GM06990 (cell line): ENCODE measurements at regions not wholly inside any gene's neighbourhood (a gene's known extent, or its start where the extent isn't known, plus 50 kb on each side); places are given as distances from the start of the nearest gene placed in this dataset.

Source experiments
- DNase-seq: peaks from one replicate; pipeline ENCODE4 v3.0.0-alpha.2; 2011; ENCODE audit not compliant: insufficient read length; ENCODE audit errors: extremely low read depth
- H3K27me3 ChIP-seq: replicated peaks from 2 replicates; pipeline ENCODE4 v1.6.0; 2011; ENCODE audit warnings: low read length; ENCODE audit not compliant: control insufficient read depth, insufficient read depth
- H3K36me3 ChIP-seq: 2 replicates; pipeline ENCODE4 v1.5.1; 2011; ENCODE audit warnings: low read length; ENCODE audit not compliant: control insufficient read depth, insufficient read depth
- H3K4me3 ChIP-seq: replicated peaks from 2 replicates; pipeline ENCODE4 v1.5.1; 2011; ENCODE audit warnings: low read depth, mild to moderate bottlenecking, control low read depth, low read length
- TF ChIP-seq, protein P1 (sequence below): IDR thresholded peaks from 2 replicates; pipeline ENCODE4 v1.5.1; 2011; ENCODE audit warnings: low read length, control low read depth, mild to moderate bottlenecking, inconsistent platforms; ENCODE audit not compliant: insufficient read depth, poor library complexity, severe bottlenecking

DNA sequence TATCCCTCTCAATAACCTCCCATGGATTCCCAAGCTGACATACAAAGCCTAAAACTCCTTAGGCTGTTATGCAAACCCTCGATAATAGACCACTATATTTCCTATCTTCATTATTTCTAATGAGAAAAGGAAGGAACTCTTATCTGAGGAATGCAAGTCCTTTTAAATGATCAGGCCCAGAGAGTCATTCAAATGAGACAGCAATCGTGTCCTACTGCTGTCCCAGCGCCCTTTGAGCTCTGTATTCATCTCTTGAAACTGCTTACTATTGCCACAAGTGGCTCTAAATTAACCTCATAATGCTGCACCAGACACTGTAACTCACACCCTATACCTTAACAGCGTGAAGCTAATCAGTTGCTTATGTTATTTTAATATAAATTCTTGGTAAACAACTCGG is 182.1 kb upstream of the NAMPT start:
- no peak for DNase-seq
- TF ChIP-seq, protein P1, sequence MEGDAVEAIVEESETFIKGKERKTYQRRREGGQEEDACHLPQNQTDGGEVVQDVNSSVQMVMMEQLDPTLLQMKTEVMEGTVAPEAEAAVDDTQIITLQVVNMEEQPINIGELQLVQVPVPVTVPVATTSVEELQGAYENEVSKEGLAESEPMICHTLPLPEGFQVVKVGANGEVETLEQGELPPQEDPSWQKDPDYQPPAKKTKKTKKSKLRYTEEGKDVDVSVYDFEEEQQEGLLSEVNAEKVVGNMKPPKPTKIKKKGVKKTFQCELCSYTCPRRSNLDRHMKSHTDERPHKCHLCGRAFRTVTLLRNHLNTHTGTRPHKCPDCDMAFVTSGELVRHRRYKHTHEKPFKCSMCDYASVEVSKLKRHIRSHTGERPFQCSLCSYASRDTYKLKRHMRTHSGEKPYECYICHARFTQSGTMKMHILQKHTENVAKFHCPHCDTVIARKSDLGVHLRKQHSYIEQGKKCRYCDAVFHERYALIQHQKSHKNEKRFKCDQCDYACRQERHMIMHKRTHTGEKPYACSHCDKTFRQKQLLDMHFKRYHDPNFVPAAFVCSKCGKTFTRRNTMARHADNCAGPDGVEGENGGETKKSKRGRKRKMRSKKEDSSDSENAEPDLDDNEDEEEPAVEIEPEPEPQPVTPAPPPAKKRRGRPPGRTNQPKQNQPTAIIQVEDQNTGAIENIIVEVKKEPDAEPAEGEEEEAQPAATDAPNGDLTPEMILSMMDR = no peak
- no peaks in the 10 kb centered on the region for H3K36me3 ChIP-seq

DNA sequence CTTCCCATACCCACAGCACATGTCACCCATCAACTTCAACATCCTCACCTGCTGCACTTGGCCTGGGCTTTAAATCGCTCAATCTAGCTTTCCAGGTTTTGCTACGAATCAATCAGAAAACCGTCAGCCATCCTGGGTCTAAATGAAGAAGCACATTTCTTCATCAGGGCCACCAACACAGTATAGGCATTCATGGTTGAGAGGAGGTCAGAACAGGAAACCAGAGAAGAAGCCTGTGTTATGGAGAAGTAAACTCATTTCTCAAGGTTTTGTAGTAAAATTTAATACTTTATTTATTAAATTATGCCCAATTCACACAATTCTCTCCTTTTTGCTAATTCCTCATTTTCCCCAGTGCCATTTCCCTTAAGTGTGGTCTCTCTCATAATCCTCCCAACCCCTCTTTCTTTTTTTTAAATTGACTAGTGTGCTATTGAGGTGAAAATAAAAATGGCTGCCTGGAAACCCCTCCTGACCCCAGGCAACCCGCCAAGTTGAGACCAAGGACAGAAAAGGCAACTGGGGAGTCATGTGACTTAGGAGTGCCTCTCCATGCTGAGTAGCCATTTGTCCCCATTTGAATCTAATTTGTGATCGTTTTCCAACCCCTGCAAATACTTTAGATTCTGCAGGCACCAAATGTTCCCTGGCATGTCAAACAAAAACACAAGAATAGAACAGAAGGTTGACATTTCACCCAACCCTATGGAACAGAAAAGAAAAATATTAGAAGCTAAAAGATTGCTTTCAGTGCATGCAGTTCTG is 181.1 kb upstream of the NAMPT start:
- Histone ChIP-seq H3K36me3 (no peaks in the 10 kb centered on the region), H3K4me3 (no peak overlapping the region), H3K27me3 (no peaks in the 10 kb centered on the region)
- TF ChIP-seq, protein P1 = no peak
- no peak for DNase-seq

More for the DNA sequence above, 182.1 kb upstream of the NAMPT start:
- H3K4me3 ChIP-seq = no peak overlapping the region
- no peaks in the 10 kb centered on the region for H3K27me3 ChIP-seq

DNA sequence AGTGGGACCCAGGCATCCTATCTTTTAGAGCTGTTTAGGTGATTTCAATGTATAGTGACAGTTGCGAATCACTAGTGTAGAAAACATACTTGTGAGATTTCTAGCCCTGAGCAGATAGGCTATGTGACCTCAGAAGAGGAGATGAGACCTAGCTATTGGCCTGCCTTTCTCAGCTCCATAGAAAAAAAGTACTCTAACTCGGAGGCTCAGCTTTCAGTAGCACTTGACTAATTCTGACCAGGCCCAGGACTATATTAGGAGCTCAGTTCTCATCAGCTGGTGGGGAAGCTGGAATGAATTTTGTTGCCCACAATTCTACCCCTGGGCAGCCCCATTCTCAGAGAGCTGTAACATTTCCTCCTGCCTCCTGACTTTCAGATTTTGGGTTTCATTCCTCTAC is 179.9 kb upstream of the NAMPT start:
- TF ChIP-seq, protein P1 = no peak
- DNase-seq = no peak

DNA sequence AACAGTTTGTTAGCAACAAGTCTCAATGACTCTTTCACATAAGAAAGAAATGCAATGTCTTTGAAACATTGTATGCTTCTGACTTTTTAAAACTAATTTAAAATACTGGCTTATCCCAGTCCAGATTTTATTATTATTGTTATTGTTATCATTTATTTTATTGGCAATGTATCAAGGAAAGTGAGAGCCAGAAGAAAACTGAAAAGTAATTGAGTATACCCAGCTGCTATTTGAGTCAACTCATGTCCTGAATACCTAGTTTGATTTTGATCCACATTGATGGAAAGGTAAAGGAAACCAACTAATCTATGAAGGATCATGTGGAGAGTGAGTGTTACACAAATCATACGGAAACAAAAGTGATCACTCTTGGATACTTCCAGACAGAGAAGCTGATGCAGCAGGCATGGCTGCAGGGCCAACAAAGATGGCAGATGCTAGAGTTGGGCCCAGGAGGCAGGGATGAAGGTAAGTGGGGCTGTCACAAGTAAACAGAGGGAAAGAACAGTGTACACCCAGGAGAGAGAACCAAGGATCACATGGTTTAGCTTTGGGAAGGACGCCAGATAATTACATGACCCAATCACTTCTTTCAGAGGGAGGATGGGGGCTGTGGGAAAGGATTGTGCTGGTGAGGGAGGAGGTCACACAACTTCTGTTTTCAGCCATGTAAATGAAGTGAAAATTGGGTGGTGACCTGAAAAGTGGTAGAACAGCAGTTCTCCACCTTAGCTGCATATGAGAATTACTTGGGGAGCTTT is 179.2 kb upstream of the NAMPT start:
- TF ChIP-seq, protein P1 = no peak
- no peak for DNase-seq
- Histone ChIP-seq H3K4me3 (no peak overlapping the region), H3K36me3 (no peaks in the 10 kb centered on the region), H3K27me3 (no peaks in the 10 kb centered on the region)

More for the DNA sequence above, 179.9 kb upstream of the NAMPT start:
- Histone ChIP-seq H3K36me3 (no peaks in the 10 kb centered on the region), H3K27me3 (no peaks in the 10 kb centered on the region), H3K4me3 (no peak overlapping the region)

DNA sequence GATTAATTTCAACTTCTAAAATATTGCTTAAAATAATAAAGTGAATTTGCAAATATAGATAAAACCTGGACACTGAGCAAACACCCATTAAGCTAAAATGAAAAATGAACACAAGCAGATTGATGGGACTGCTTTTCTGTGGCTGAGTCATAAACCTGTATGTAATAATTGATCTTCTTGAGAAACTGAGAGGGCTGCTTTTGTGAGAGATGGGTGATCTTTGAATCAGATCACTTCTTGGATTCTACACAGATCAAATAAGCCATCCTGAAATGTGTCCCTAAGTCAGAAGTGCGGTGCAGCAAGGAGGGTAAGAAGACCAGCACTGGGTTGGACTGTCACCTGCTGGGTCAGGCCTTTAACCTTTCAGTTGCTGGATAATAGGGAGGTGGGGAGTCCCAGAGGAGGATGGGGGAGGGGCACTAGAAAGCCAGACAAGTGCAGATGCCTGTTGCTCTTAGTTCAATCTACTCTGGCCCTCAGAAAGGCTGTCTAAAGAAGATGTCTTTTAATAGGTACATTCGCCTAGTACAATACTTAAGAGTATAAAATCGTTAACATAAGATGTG is 178.2 kb upstream of the NAMPT start:
- DNase-seq = no peak
- Histone ChIP-seq H3K27me3 (no peaks in the 10 kb centered on the region), H3K4me3 (no peak overlapping the region), H3K36me3 (no peaks in the 10 kb centered on the region)
- TF ChIP-seq, protein P1 = no peak
